Activated CD4-positive, alpha-beta T cell treated with anti-CD3 and anti-CD28 coated beads, Interleukin-10, Interleukin-2, amounts not matched to agents 100 ng/mL and 50 ng/mL, durations not matched to agents 16 hours and 8 hours (primary cell): ENCODE measurements at regions not wholly inside any gene's neighbourhood (a gene's known extent, or its start where the extent isn't known, plus 50 kb on each side); places are given as distances from the start of the nearest gene placed in this dataset.
"Not testable (repeated sequence)": the region's sequence is repeated elsewhere in the genome, so short reads cannot be mapped to it uniquely, and the experiment has no call there.

Experiments used
- DNase-seq: peaks from one replicate; pipeline ENCODE4 v3.0.0-alpha.2; 2020

- DNase-seq: no peak
Measured at GRCh38 chr18:30696201-30696600, 346.3 kb downstream of the DSC3 start.

GRCh38 chr18:30694773-30695172, 347.8 kb downstream of the DSC3 start:
- DNase-seq: no peak

- DNase-seq: no peak
Measured at GRCh38 chr18:30689216-30689615, 353.3 kb downstream of the DSC3 start.

- no peak for DNase-seq
Measured at GRCh38 chr18:30687501-30687900, 355.0 kb downstream of the DSC3 start.

- DNase-seq: no peak
Measured at GRCh38 chr18:30684825-30685481, 357.6 kb downstream of the DSC3 start.

GRCh38 chr18:30683836-30684235, 358.7 kb downstream of the DSC3 start:
- no peak for DNase-seq

- no peak for DNase-seq
Measured at GRCh38 chr18:30682672-30683071, 359.9 kb downstream of the DSC3 start.

- no peak for DNase-seq
Measured at GRCh38 chr18:30679285-30679930, 363.1 kb downstream of the DSC3 start.

GRCh38 chr18:30677813-30678212, 364.7 kb downstream of the DSC3 start:
- DNase-seq: not testable (repeated sequence)

GRCh38 chr18:30676053-30676480, 366.5 kb downstream of the DSC3 start:
- DNase-seq: no peak

GRCh38 chr18:30675493-30675892, 367.0 kb downstream of the DSC3 start:
- no peak for DNase-seq

GRCh38 chr18:30675072-30675471, 367.5 kb downstream of the DSC3 start:
- no peak for DNase-seq

- DNase-seq: no peak
Measured at GRCh38 chr18:30674596-30674995, 367.9 kb downstream of the DSC3 start.

GRCh38 chr18:30672439-30672838, 370.1 kb downstream of the DSC3 start:
- not testable (repeated sequence) for DNase-seq

- DNase-seq: no peak
Measured at GRCh38 chr18:30658306-30658705, 384.2 kb downstream of the DSC3 start.

GRCh38 chr18:30652387-30652786, 390.2 kb downstream of the DSC3 start:
- no peak for DNase-seq

- DNase-seq: no peak
Measured at GRCh38 chr18:30650499-30650898, 392.0 kb downstream of the DSC3 start.

- DNase-seq: no peak
Measured at GRCh38 chr18:30644158-30644557, 398.4 kb downstream of the DSC3 start.

GRCh38 chr18:30639361-30639760, 403.2 kb downstream of the DSC3 start:
- DNase-seq: no peak

- DNase-seq: no peak
Measured at GRCh38 chr18:30634249-30634648, 408.3 kb downstream of the DSC3 start.

GRCh38 chr18:30632071-30632698, 410.4 kb downstream of the DSC3 start:
- no peak for DNase-seq

GRCh38 chr18:30625961-30626360, 416.6 kb downstream of the DSC3 start:
- no peak for DNase-seq

- DNase-seq: no peak
Measured at GRCh38 chr18:30623401-30624065, 419.0 kb downstream of the DSC3 start.

- no peak for DNase-seq
Measured at GRCh38 chr18:30622635-30623034, 419.9 kb downstream of the DSC3 start.
